HepG2 (cell line): ENCODE measurements at regions not wholly inside any gene's neighbourhood (a gene's known extent, or its start where the extent isn't known, plus 50 kb on each side); places are given as distances from the start of the nearest gene placed in this dataset.

ENCODE experiments used
- E2F1 ChIP-seq: sonication (generic); formaldehyde crosslinking; IDR thresholded peaks from 2 replicates; pipeline ENCODE4 v1.5.0; 2020; ENCODE audit warnings: missing genetic modification reagents
- ETS1 ChIP-seq: sonication (generic); formaldehyde crosslinking; IDR thresholded peaks from 2 replicates; pipeline ENCODE4 v1.4.0; 2020; ENCODE audit warnings: missing genetic modification reagents
- EZH2 ChIP-seq: conservative IDR thresholded peaks from 2 replicates; pipeline ENCODE4 v1.6.1; 2012; ENCODE audit warnings: mild to moderate bottlenecking, low read depth, low read length, moderate library complexity
- FOXP4 ChIP-seq: sonication (generic); formaldehyde crosslinking; IDR thresholded peaks from 2 replicates; pipeline ENCODE4 v1.4.0; 2020; ENCODE audit warnings: missing genetic modification reagents
- GPBP1L1 ChIP-seq: sonication (generic); formaldehyde crosslinking; IDR thresholded peaks from 2 replicates; pipeline ENCODE4 v1.5.0; 2020; ENCODE audit warnings: mild to moderate bottlenecking, missing genetic modification reagents
- KLF16 ChIP-seq, 2 experiments: sonication (generic) in 1 of 2; formaldehyde crosslinking in 1 of 2; IDR thresholded peaks; 2 replicates each; pipeline versions ENCODE4 v1.6.1 to v1.8.0; 2016 to 2023; ENCODE audit warnings: missing genetic modification reagents in 2 of 2, missing compliant biosample characterization in 1 of 2
- MXD1 ChIP-seq: sonication (generic); formaldehyde crosslinking; IDR thresholded peaks from 2 replicates; pipeline ENCODE4 v1.4.0; 2020; ENCODE audit warnings: mild to moderate bottlenecking, missing genetic modification reagents
- NR2C2 ChIP-seq: sonication (generic); formaldehyde crosslinking; IDR thresholded peaks from 2 replicates; pipeline ENCODE4 v1.4.0; 2020; ENCODE audit warnings: missing genetic modification reagents, mild to moderate bottlenecking, moderate library complexity, borderline replicate concordance
- POLR2A ChIP-seq, 2 experiments: IDR thresholded peaks; 2 replicates each; pipeline ENCODE4 v1.6.1; 2011; ENCODE audit warnings: low read depth in 2 of 2, low read length in 2 of 2, mild to moderate bottlenecking in 1 of 2, moderate library complexity in 1 of 2; ENCODE audit not compliant: insufficient read depth in 1 of 2
- TMF1 ChIP-seq: sonication (generic); formaldehyde crosslinking; IDR thresholded peaks from 2 replicates; pipeline ENCODE4 v1.8.1; 2022; ENCODE audit warnings: low read depth, missing genetic modification reagents
- ZNF232 ChIP-seq: sonication (generic); formaldehyde crosslinking; IDR thresholded peaks from 2 replicates; pipeline ENCODE4 v1.4.0; 2020; ENCODE audit warnings: missing genetic modification reagents, borderline replicate concordance
- ZNF253 ChIP-seq: sonication (generic); formaldehyde crosslinking; IDR thresholded peaks from 2 replicates; pipeline ENCODE4 v1.8.0; 2022; ENCODE audit warnings: mild to moderate bottlenecking, missing genetic modification reagents, borderline replicate concordance

DNA sequence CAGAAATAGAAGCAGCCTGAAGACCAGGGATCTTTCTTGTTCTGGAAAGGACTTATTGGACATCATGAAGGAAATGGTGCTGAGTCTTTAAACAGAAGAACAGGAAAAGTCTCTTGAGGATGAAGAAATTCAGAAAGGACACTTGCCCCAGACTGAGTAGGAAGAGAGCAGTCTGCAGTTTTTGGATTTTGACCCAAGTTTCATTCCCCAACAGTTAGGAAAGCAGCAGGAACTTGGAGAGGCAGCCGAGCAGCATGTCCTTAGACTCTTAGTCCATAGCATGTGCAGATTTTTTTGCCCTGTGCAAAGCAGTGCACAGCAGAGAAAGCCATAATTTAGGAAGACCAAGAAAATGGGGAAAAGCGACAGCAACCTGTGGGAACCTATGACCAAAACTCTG lies 927.2 kb upstream of the AUTS2 start:
- TF ChIP-seq GPBP1L1 (CRISPR knock-in tag) (no peak), EZH2 (no peak), ZNF253 (no peak), POLR2A (IDR thresholded peaks at IDR 0.05; ENCODE audit: insufficient read depth in 1 of 2, low read depth in 2 of 2, low read length in 2 of 2) (no peak), E2F1 (CRISPR knock-in tag) (no peak), ZNF232 (CRISPR knock-in tag) (no peak), NR2C2 (no peak), ETS1 (CRISPR knock-in tag) (no peak), MXD1 (no peak), KLF16 (CRISPR knock-in tag; IDR thresholded peaks at IDR 0.05) (no peak), TMF1 (CRISPR knock-in tag) (no peak), FOXP4 (CRISPR knock-in tag) (no peak)
